ENCODE measurements at regions not wholly inside any gene's neighbourhood (a gene's known extent, or its start where the extent isn't known, plus 50 kb on each side); places are given as distances from the start of the nearest gene placed in this dataset.

- H3K4me3 Mint-ChIP-seq (ENCODE audit: unreplicated experiment): no peak overlapping the region
- no peaks in the 10 kb centered on the region for H3K9me3 Mint-ChIP-seq (ENCODE audit: unreplicated experiment)
- H3K36me3 Mint-ChIP-seq (ENCODE audit: low read depth, unreplicated experiment): no peaks in the 10 kb centered on the region
- peaks cover 29% of the 10 kb centered on the region for H3K4me1 Mint-ChIP-seq (ENCODE audit: low read depth, unreplicated experiment)
- DNase-seq (ENCODE audit: low read depth): peak; percentile 7
- no peaks in the 10 kb centered on the region for H3K27me3 Mint-ChIP-seq (ENCODE audit: low read depth, unreplicated experiment)
- TF ChIP-seq EZH2 (IDR thresholded peaks at IDR 0.05; ENCODE audit: insufficient read depth, low read length) (no peak), CTCF (IDR thresholded peaks at IDR 0.05; ENCODE audit: insufficient read depth, low read depth, low read length) (no peak)
- Histone ChIP-seq H3K4me2 (ENCODE audit: low read length) (no peak overlapping the region), H3K27ac (ENCODE audit: low read depth, low read length) (no peak overlapping the region), H3K36me3 (ENCODE audit: insufficient read depth, low read length) (no peaks in the 10 kb centered on the region), H4K20me1 (ENCODE audit: insufficient read depth, low read length) (no peaks in the 10 kb centered on the region), H3K27me3 (ENCODE audit: insufficient read depth, low read length) (no peaks in the 10 kb centered on the region), H3K9ac (ENCODE audit: low read length) (no peak overlapping the region), H3K79me2 (ENCODE audit: insufficient read depth, low read length) (no peaks in the 10 kb centered on the region), H3K4me1 (ENCODE audit: insufficient read depth, low read length) (no peaks in the 10 kb centered on the region), H3K4me3 (ENCODE audit: insufficient read depth, low read depth, low read length) (no peak overlapping the region), H2AFZ (ENCODE audit: low read depth, low read length) (no peak overlapping the region), H3K9me3 (ENCODE audit: insufficient read depth, low read depth, low read length) (no peaks in the 10 kb centered on the region)
- H3K27ac Mint-ChIP-seq (ENCODE audit: unreplicated experiment): no peak overlapping the region
- no peak for FAIRE-seq
Measured at GRCh38 chr5:91223886-91224285, 159.2 kb downstream of the ARRDC3 start.

GRCh38 chr5:91222482-91222881, 160.6 kb downstream of the ARRDC3 start:
- no peaks in the 10 kb centered on the region for H3K27me3 Mint-ChIP-seq (ENCODE audit: low read depth, unreplicated experiment)
- TF ChIP-seq CTCF (IDR thresholded peaks at IDR 0.05; ENCODE audit: insufficient read depth, low read depth, low read length): no peak
- no peak for TF ChIP-seq EZH2 (IDR thresholded peaks at IDR 0.05; ENCODE audit: insufficient read depth, low read length)
- no peaks in the 10 kb centered on the region for H3K27me3 ChIP-seq (ENCODE audit: insufficient read depth, low read length)

GRCh38 chr5:91221917-91222316, 161.2 kb downstream of the ARRDC3 start:
- Mint-ChIP-seq H3K4me1 (ENCODE audit: low read depth, unreplicated experiment) (peaks cover 35% of the 10 kb centered on the region), H3K36me3 (ENCODE audit: low read depth, unreplicated experiment) (no peaks in the 10 kb centered on the region), H3K27ac (ENCODE audit: unreplicated experiment) (no peak overlapping the region), H3K27me3 (ENCODE audit: low read depth, unreplicated experiment) (no peaks in the 10 kb centered on the region), H3K9me3 (ENCODE audit: unreplicated experiment) (no peaks in the 10 kb centered on the region), H3K4me3 (ENCODE audit: unreplicated experiment) (no peak overlapping the region)
- Histone ChIP-seq H2AFZ (ENCODE audit: low read depth, low read length) (no peak overlapping the region), H3K27me3 (ENCODE audit: insufficient read depth, low read length) (no peaks in the 10 kb centered on the region), H3K27ac (ENCODE audit: low read depth, low read length) (no peak overlapping the region), H3K4me3 (ENCODE audit: insufficient read depth, low read depth, low read length) (no peak overlapping the region), H3K9ac (ENCODE audit: low read length) (no peak overlapping the region), H3K36me3 (ENCODE audit: insufficient read depth, low read length) (no peaks in the 10 kb centered on the region), H3K9me3 (ENCODE audit: insufficient read depth, low read depth, low read length) (no peaks in the 10 kb centered on the region), H3K4me2 (ENCODE audit: low read length) (no peak overlapping the region), H4K20me1 (ENCODE audit: insufficient read depth, low read length) (no peaks in the 10 kb centered on the region), H3K79me2 (ENCODE audit: insufficient read depth, low read length) (no peaks in the 10 kb centered on the region), H3K4me1 (ENCODE audit: insufficient read depth, low read length) (no peaks in the 10 kb centered on the region)
- DNase-seq (ENCODE audit: low read depth): no peak
- no peak for FAIRE-seq
- no peak for TF ChIP-seq EZH2 (IDR thresholded peaks at IDR 0.05; ENCODE audit: insufficient read depth, low read length)
- TF ChIP-seq CTCF (IDR thresholded peaks at IDR 0.05; ENCODE audit: insufficient read depth, low read depth, low read length): no peak

More at GRCh38 chr5:91222482-91222881, 160.6 kb downstream of the ARRDC3 start:
- Histone ChIP-seq H3K27ac (ENCODE audit: low read depth, low read length) (no peak overlapping the region), H3K4me2 (ENCODE audit: low read length) (no peak overlapping the region), H3K36me3 (ENCODE audit: insufficient read depth, low read length) (no peaks in the 10 kb centered on the region), H4K20me1 (ENCODE audit: insufficient read depth, low read length) (no peaks in the 10 kb centered on the region), H3K79me2 (ENCODE audit: insufficient read depth, low read length) (no peaks in the 10 kb centered on the region), H3K4me1 (ENCODE audit: insufficient read depth, low read length) (no peaks in the 10 kb centered on the region), H3K9me3 (ENCODE audit: insufficient read depth, low read depth, low read length) (no peaks in the 10 kb centered on the region), H3K9ac (ENCODE audit: low read length) (no peak overlapping the region), H2AFZ (ENCODE audit: low read depth, low read length) (no peak overlapping the region), H3K4me3 (ENCODE audit: insufficient read depth, low read depth, low read length) (no peak overlapping the region)
- H3K4me3 Mint-ChIP-seq (ENCODE audit: unreplicated experiment): no peak overlapping the region
- H3K36me3 Mint-ChIP-seq (ENCODE audit: low read depth, unreplicated experiment): no peaks in the 10 kb centered on the region
- no peaks in the 10 kb centered on the region for H3K9me3 Mint-ChIP-seq (ENCODE audit: unreplicated experiment)
- H3K27ac Mint-ChIP-seq (ENCODE audit: unreplicated experiment): peak overlapping the region; percentile 44
- H3K4me1 Mint-ChIP-seq (ENCODE audit: low read depth, unreplicated experiment): peaks cover 35% of the 10 kb centered on the region
- FAIRE-seq: no peak
- DNase-seq (ENCODE audit: low read depth): no peak

Data from astrocyte (in vitro differentiated cells and primary cell).